HepG2 (cell line): ENCODE measurements at regions not wholly inside any gene's neighbourhood (a gene's known extent, or its start where the extent isn't known, plus 50 kb on each side); places are given as distances from the start of the nearest gene placed in this dataset.
A peak's percentile ranks its signal among the peaks of the same experiment; 100 is the strongest.

Source experiments
- ADNP ChIP-seq: sonication (generic); formaldehyde crosslinking; IDR thresholded peaks from 2 replicates; pipeline ENCODE4 v1.4.0; 2020; ENCODE audit warnings: missing genetic modification reagents
- CBX5 ChIP-seq: sonication (generic); formaldehyde crosslinking; IDR thresholded peaks from 2 replicates; pipeline ENCODE4 v1.4.0; 2020; ENCODE audit warnings: missing genetic modification reagents, borderline replicate concordance
- CREB1 ChIP-seq, 2 experiments: fragments of 450-650 bp in 1 of 2; IDR thresholded peaks; 2 replicates each; pipeline ENCODE4 v1.6.1; 2016 to 2017; ENCODE audit warnings: control low read depth in 1 of 2, mild to moderate bottlenecking in 1 of 2, missing compliant biosample characterization in 1 of 2, missing genetic modification characterization in 1 of 2
- HNRNPUL1 ChIP-seq: fragments of 200-400 bp; formaldehyde crosslinking; IDR thresholded peaks from 2 replicates; pipeline ENCODE4 v1.6.1; 2017; ENCODE audit warnings: low read depth, mild to moderate bottlenecking, low read length, moderate library complexity
- KDM5A ChIP-seq: fragments of 200-600 bp; sonication (generic); IDR thresholded peaks from 2 replicates; pipeline ENCODE4 v1.7.0; 2018; ENCODE audit warnings: antibody characterized with exemption, mild to moderate bottlenecking, low read length, borderline replicate concordance
- MTERF4 ChIP-seq: sonication (generic); formaldehyde crosslinking; IDR thresholded peaks from 2 replicates; pipeline ENCODE4 v1.8.0; 2023; ENCODE audit warnings: mild to moderate bottlenecking, missing genetic modification reagents
- NR2F2 ChIP-seq: IDR thresholded peaks from 2 replicates; pipeline ENCODE4 v1.6.1; 2012; ENCODE audit warnings: low read depth, inconsistent platforms, borderline replicate concordance
- POLR2A ChIP-seq, 2 experiments: IDR thresholded peaks; 2 replicates each; pipeline ENCODE4 v1.6.1; 2011; ENCODE audit warnings: low read depth in 2 of 2, low read length in 2 of 2, mild to moderate bottlenecking in 1 of 2, moderate library complexity in 1 of 2; ENCODE audit not compliant: insufficient read depth in 1 of 2
- PRDM15 ChIP-seq: sonication (generic); formaldehyde crosslinking; IDR thresholded peaks from 2 replicates; pipeline ENCODE4 v1.4.0; 2020; ENCODE audit warnings: missing genetic modification reagents
- RNF219 ChIP-seq: sonication (generic); formaldehyde crosslinking; IDR thresholded peaks from 2 replicates; pipeline ENCODE4 v1.5.0; 2020; ENCODE audit warnings: mild to moderate bottlenecking, missing genetic modification reagents
- TFDP1 ChIP-seq: IDR thresholded peaks from 2 replicates; pipeline ENCODE4 v1.6.1; 2016; ENCODE audit warnings: missing compliant biosample characterization, missing genetic modification reagents, borderline replicate concordance
- ZC3H4 ChIP-seq: sonication (generic); formaldehyde crosslinking; IDR thresholded peaks from 2 replicates; pipeline ENCODE4 v1.4.0; 2020; ENCODE audit warnings: missing genetic modification reagents, borderline replicate concordance
- ZNF235 ChIP-seq: sonication (generic); formaldehyde crosslinking; IDR thresholded peaks from 2 replicates; pipeline ENCODE4 v1.8.1; 2023; ENCODE audit warnings: mild to moderate bottlenecking, missing genetic modification reagents, borderline replicate concordance
- ZNF564 ChIP-seq: sonication (generic); formaldehyde crosslinking; IDR thresholded peaks from 2 replicates; pipeline ENCODE4 v1.8.1; 2023; ENCODE audit warnings: mild to moderate bottlenecking, missing genetic modification reagents
- ZNF710 ChIP-seq: sonication (generic); formaldehyde crosslinking; IDR thresholded peaks from 2 replicates; pipeline ENCODE4 v1.5.0; 2020; ENCODE audit warnings: mild to moderate bottlenecking, missing genetic modification reagents, borderline replicate concordance

- TF ChIP-seq PRDM15 (CRISPR knock-in tag) (peak; percentile 83), CREB1 (IDR thresholded peaks at IDR 0.05) (no peak), CREB1 (CRISPR knock-in tag; IDR thresholded peaks at IDR 0.05) (no peak), HNRNPUL1 (no peak), ZNF710 (no peak), ZNF235 (0 out of 2 replicates have a peak, but pooled peaks have one; percentile 57), POLR2A (IDR thresholded peaks at IDR 0.05; ENCODE audit: insufficient read depth in 1 of 2, low read depth in 2 of 2, low read length in 2 of 2) (peak in 1 of 2 experiments; percentile 33; a peak in 1 of 4 replicates), MTERF4 (CRISPR knock-in tag) (peak; percentile 96), KDM5A (no peak), ZC3H4 (CRISPR knock-in tag) (0 out of 2 replicates have a peak, but pooled peaks have one; percentile 79), RNF219 (CRISPR knock-in tag) (peak; percentile 88), ADNP (CRISPR knock-in tag) (0 out of 2 replicates have a peak, but pooled peaks have one; percentile 35), CBX5 (CRISPR knock-in tag) (peak; percentile 84; the same call in 1 of the 2 replicates), ZNF564 (CRISPR knock-in tag) (0 out of 2 replicates have a peak, but pooled peaks have one; percentile 78), TFDP1 (peak; percentile 99), NR2F2 (no peak)
Observed at GRCh38 chr3:194070634-194071409, 65.1 kb upstream of the HES1 start (continued).
